Endothelial cell of umbilical vein (primary cell): ENCODE measurements at regions not wholly inside any gene's neighbourhood (a gene's known extent, or its start where the extent isn't known, plus 50 kb on each side); places are given as distances from the start of the nearest gene placed in this dataset.

Source experiments
- EZH2 ChIP-seq: IDR thresholded peaks from 2 replicates; pipeline ENCODE4 v1.6.1; 2012; ENCODE audit warnings: borderline replicate concordance, low read depth, mild to moderate bottlenecking, moderate library complexity, low read length, inconsistent platforms; ENCODE audit not compliant: severe bottlenecking
- POLR2AphosphoS5 ChIP-seq: IDR thresholded peaks from 2 replicates; pipeline ENCODE4 v1.6.1; 2012; ENCODE audit warnings: low read depth, mild to moderate bottlenecking, control low read depth, low read length, moderate library complexity; ENCODE audit not compliant: insufficient read depth
- TF ChIP-seq, protein P1 (sequence below), 2 donors: IDR thresholded peaks; 1 replicate in 1 of 2; 2 replicates in 1 of 2; pipeline ENCODE4 v1.5.1; 2011; ENCODE audit warnings: low read length in 2 of 2, mild to moderate bottlenecking in 2 of 2, moderate library complexity in 2 of 2, control low read depth in 1 of 2, inconsistent platforms in 1 of 2, low read depth in 1 of 2; ENCODE audit not compliant: insufficient read depth in 1 of 2; ENCODE audit errors: extremely low read depth in 1 of 2

DNA sequence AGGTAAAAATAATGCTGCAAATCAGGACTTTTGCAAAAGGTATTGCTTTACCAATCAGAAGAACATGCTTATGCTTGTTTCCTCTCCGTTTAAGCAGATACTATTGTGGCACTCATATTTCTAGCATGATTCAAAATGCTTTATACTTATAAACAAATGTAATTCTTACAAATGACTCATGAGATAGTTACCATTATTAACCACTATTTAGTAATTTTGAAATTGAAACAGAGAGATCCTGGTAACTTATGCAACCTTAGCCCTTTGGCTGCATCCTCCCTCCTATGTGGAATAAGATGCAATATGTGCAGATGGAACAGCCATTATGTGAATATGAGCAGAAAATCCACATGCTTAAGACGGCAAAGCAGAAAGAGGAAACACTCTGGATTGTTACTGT lies 164.7 kb downstream of the PCDH18 start:
- TF ChIP-seq, protein P1, sequence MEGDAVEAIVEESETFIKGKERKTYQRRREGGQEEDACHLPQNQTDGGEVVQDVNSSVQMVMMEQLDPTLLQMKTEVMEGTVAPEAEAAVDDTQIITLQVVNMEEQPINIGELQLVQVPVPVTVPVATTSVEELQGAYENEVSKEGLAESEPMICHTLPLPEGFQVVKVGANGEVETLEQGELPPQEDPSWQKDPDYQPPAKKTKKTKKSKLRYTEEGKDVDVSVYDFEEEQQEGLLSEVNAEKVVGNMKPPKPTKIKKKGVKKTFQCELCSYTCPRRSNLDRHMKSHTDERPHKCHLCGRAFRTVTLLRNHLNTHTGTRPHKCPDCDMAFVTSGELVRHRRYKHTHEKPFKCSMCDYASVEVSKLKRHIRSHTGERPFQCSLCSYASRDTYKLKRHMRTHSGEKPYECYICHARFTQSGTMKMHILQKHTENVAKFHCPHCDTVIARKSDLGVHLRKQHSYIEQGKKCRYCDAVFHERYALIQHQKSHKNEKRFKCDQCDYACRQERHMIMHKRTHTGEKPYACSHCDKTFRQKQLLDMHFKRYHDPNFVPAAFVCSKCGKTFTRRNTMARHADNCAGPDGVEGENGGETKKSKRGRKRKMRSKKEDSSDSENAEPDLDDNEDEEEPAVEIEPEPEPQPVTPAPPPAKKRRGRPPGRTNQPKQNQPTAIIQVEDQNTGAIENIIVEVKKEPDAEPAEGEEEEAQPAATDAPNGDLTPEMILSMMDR (IDR thresholded peaks at IDR 0.05; ENCODE audit: extremely low read depth in 1 of 2, insufficient read depth in 1 of 2, low read depth in 1 of 2, low read length in 2 of 2): no peak
- TF ChIP-seq EZH2: no peak
- TF ChIP-seq POLR2AphosphoS5: no peak
